ENCODE measurements at regions not wholly inside any gene's neighbourhood (a gene's known extent, or its start where the extent isn't known, plus 50 kb on each side); places are given as distances from the start of the nearest gene placed in this dataset.
"Not testable (repeated sequence)": the region's sequence is repeated elsewhere in the genome, so short reads cannot be mapped to it uniquely, and the experiment has no call there.

GRCh38 chr5:87195616-87196015 is 72.1 kb upstream of the RASA1 start:
- Mint-ChIP-seq H3K36me3 (ENCODE audit: low read depth, unreplicated experiment) (no peaks in the 10 kb centered on the region), H3K27me3 (ENCODE audit: unreplicated experiment) (no peaks in the 10 kb centered on the region), H3K9me3 (ENCODE audit: unreplicated experiment) (no peaks in the 10 kb centered on the region), H3K4me3 (ENCODE audit: unreplicated experiment) (no peak overlapping the region), H3K4me1 (ENCODE audit: unreplicated experiment) (no peaks in the 10 kb centered on the region), H3K27ac (ENCODE audit: unreplicated experiment) (no peak overlapping the region)
- no peak for DNase-seq (ENCODE audit: low spot score)
- no peak for TF ChIP-seq CTCF (IDR thresholded peaks at IDR 0.05; ENCODE audit: unreplicated experiment)

- no peak overlapping the region for H3K27ac Mint-ChIP-seq (ENCODE audit: unreplicated experiment)
- H3K4me1 Mint-ChIP-seq (ENCODE audit: unreplicated experiment), result no peaks in the 10 kb centered on the region
- no peaks in the 10 kb centered on the region for H3K9me3 Mint-ChIP-seq (ENCODE audit: unreplicated experiment)
- TF ChIP-seq CTCF (IDR thresholded peaks at IDR 0.05; ENCODE audit: unreplicated experiment), result no peak
- no peaks in the 10 kb centered on the region for H3K27me3 Mint-ChIP-seq (ENCODE audit: unreplicated experiment)
- H3K36me3 Mint-ChIP-seq (ENCODE audit: low read depth, unreplicated experiment), result no peaks in the 10 kb centered on the region
- no peak overlapping the region for H3K4me3 Mint-ChIP-seq (ENCODE audit: unreplicated experiment)
- no peak for DNase-seq (ENCODE audit: low spot score)
Observed at GRCh38 chr5:87198010-87198409, 69.7 kb upstream of the RASA1 start.

- not testable (repeated sequence) for H3K27me3 Mint-ChIP-seq (ENCODE audit: unreplicated experiment); H3K27ac Mint-ChIP-seq (ENCODE audit: unreplicated experiment); H3K4me3 Mint-ChIP-seq (ENCODE audit: unreplicated experiment); H3K4me1 Mint-ChIP-seq (ENCODE audit: unreplicated experiment); H3K9me3 Mint-ChIP-seq (ENCODE audit: unreplicated experiment); DNase-seq (ENCODE audit: low spot score); H3K36me3 Mint-ChIP-seq (ENCODE audit: low read depth, unreplicated experiment)
Observed at GRCh38 chr5:87199246-87199645, 68.4 kb upstream of the RASA1 start.

- not testable (repeated sequence) for H3K27ac Mint-ChIP-seq (ENCODE audit: unreplicated experiment); H3K36me3 Mint-ChIP-seq (ENCODE audit: low read depth, unreplicated experiment); H3K27me3 Mint-ChIP-seq (ENCODE audit: unreplicated experiment); H3K4me1 Mint-ChIP-seq (ENCODE audit: unreplicated experiment); DNase-seq (ENCODE audit: low spot score); H3K9me3 Mint-ChIP-seq (ENCODE audit: unreplicated experiment); H3K4me3 Mint-ChIP-seq (ENCODE audit: unreplicated experiment)
Observed at GRCh38 chr5:87199704-87200103, 68.0 kb upstream of the RASA1 start.

- H3K36me3 Mint-ChIP-seq (ENCODE audit: low read depth, unreplicated experiment), result no peaks in the 10 kb centered on the region
- no peak for TF ChIP-seq CTCF (IDR thresholded peaks at IDR 0.05; ENCODE audit: unreplicated experiment)
- H3K4me1 Mint-ChIP-seq (ENCODE audit: unreplicated experiment), result no peaks in the 10 kb centered on the region
- no peaks in the 10 kb centered on the region for H3K9me3 Mint-ChIP-seq (ENCODE audit: unreplicated experiment)
- H3K27me3 Mint-ChIP-seq (ENCODE audit: unreplicated experiment), result peaks cover 2% of the 10 kb centered on the region
- H3K27ac Mint-ChIP-seq (ENCODE audit: unreplicated experiment), result no peak overlapping the region
- DNase-seq (ENCODE audit: low spot score), result no peak
- no peak overlapping the region for H3K4me3 Mint-ChIP-seq (ENCODE audit: unreplicated experiment)
Observed at GRCh38 chr5:87210076-87210475, 57.6 kb upstream of the RASA1 start.

- H3K27ac Mint-ChIP-seq (ENCODE audit: unreplicated experiment), result no peak overlapping the region
Observed at GRCh38 chr5:87210743-87211142, 56.9 kb upstream of the RASA1 start.

More at GRCh38 chr5:87210743-87211142, 56.9 kb upstream of the RASA1 start:
- Mint-ChIP-seq H3K36me3 (ENCODE audit: low read depth, unreplicated experiment) (no peaks in the 10 kb centered on the region), H3K9me3 (ENCODE audit: unreplicated experiment) (no peaks in the 10 kb centered on the region), H3K27me3 (ENCODE audit: unreplicated experiment) (peaks cover 2% of the 10 kb centered on the region), H3K4me3 (ENCODE audit: unreplicated experiment) (no peak overlapping the region), H3K4me1 (ENCODE audit: unreplicated experiment) (no peaks in the 10 kb centered on the region)
- DNase-seq (ENCODE audit: low spot score), result no peak
- TF ChIP-seq CTCF (IDR thresholded peaks at IDR 0.05; ENCODE audit: unreplicated experiment), result no peak

Data from endothelial cell (in vitro differentiated cells).